ENCODE measurements at regions not wholly inside any gene's neighbourhood (a gene's known extent, or its start where the extent isn't known, plus 50 kb on each side); places are given as distances from the start of the nearest gene placed in this dataset.
A peak's percentile ranks its signal among the peaks of the same experiment; 100 is the strongest.

DNA sequence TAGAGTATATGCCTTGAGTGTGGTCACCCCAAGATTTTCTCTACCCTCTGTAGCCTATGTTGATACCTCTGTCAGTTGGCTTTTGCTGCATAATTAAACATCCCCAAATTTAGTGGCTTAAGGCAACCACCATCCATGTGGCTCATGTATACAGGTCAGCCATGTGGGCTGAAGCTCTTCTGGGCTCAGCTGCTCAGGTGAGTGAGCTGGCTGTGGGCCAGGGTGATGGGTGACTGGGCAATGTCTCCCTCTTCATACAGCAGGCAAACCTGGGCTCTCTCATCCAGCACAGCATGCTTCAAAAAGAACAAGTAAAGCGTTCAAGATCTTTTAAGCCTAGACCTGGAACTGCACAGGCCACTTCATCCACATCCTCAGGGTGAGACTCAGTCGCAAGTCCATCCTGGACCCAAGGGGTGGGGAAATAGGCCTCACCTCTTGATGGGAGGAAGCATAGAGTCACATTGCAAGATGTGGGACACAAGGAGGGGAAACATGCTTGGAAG lies 188.2 kb upstream of the TAS2R1 start:
- Histone ChIP-seq H2AFZ (replicated peaks; ENCODE audit: low read length, poor library complexity) (no peak overlapping the region), H3K9me3 (ENCODE audit: control insufficient read depth, insufficient read depth, low read length) (no peaks in the 10 kb centered on the region), H3K79me1 (ENCODE audit: low read depth in 1 of 2, low read length in 2 of 2) (no peaks in the 10 kb centered on the region), H3K36me3 (ENCODE audit: control insufficient read depth, insufficient read depth, low read length) (no peaks in the 10 kb centered on the region), H3K4me1 (ENCODE audit: control insufficient read depth, insufficient read depth, low read length) (no peaks in the 10 kb centered on the region), H3K27ac (ENCODE audit: insufficient read depth, low read length) (no peak overlapping the region), H3K27me3 (ENCODE audit: control insufficient read depth, insufficient read depth, low read length) (peaks cover 2% of the 10 kb centered on the region; the same call in 1 of the 2 replicates), H4K8ac (ENCODE audit: low read depth in 2 of 2, low read length in 2 of 2) (no peak overlapping the region), H4K20me1 (ENCODE audit: insufficient read depth, low read length) (no peaks in the 10 kb centered on the region), H3K9ac (ENCODE audit: low read depth, low read length) (no peak overlapping the region), H3K23ac (ENCODE audit: low read depth, low read length) (no peak overlapping the region), H2BK5ac (ENCODE audit: low read depth, low read length, poor library complexity, severe bottlenecking) (no peak overlapping the region), H3K9me1 (ENCODE audit: insufficient read depth, low read length) (no peaks in the 10 kb centered on the region), H3K4ac (ENCODE audit: low read depth, low read length) (no peak overlapping the region), H4K5ac (ENCODE audit: low read depth, low read length) (no peak overlapping the region), H3K18ac (ENCODE audit: low read depth, low read length) (no peak overlapping the region), H2AK5ac (ENCODE audit: low read depth, low read length) (no peak overlapping the region), H3K14ac (replicated peaks; ENCODE audit: low read depth, low read length) (0 out of 2 replicates have a peak overlapping the region, but pooled peaks have one; percentile 15), H3K4me2 (ENCODE audit: low read depth, low read length) (no peak overlapping the region), H2AK9ac (replicated peaks; ENCODE audit: low read depth, low read length, poor library complexity) (no peak overlapping the region), H2BK20ac (ENCODE audit: low read depth, low read length) (no peak overlapping the region), H2BK15ac (ENCODE audit: low read depth, low read length) (no peak overlapping the region), H3K4me3 (ENCODE audit: insufficient read depth, low read depth, low read length) (no peak overlapping the region), H3K56ac (ENCODE audit: extremely low read depth, insufficient read depth, low read length) (no peak overlapping the region), H2BK120ac (ENCODE audit: low read depth, low read length) (no peak overlapping the region), H4K91ac (ENCODE audit: insufficient read depth, low read depth, low read length) (no peak overlapping the region)
- dilution Hi-C loops (cut with HindIII; ENCODE audit: low sequenced_read_pairs, unreplicated experiment): no loop called here
- ATAC-seq (ENCODE audit: low read depth) (no peak), DNase-seq (no peak)
- POLR2A ChIA-PET (ENCODE audit: unreplicated experiment): no interaction called here
- intact Hi-C loops (cut with micrococcal nuclease): no loop called here
- no CpG with 5 or more reads among the region's 2 CpGs for WGBS, 2 experiments (ENCODE audit: extremely low coverage in 2 of 2, insufficient read length in 1 of 2)
- no peak for TF ChIP-seq RAD21 (IDR thresholded peaks at IDR 0.05; ENCODE audit: low read length)
- no peak for TF ChIP-seq MXI1 (IDR thresholded peaks at IDR 0.05; ENCODE audit: borderline replicate concordance, low read depth, low read length)
- TF ChIP-seq FOS (IDR thresholded peaks at IDR 0.05; ENCODE audit: low read depth, low read length): no peak
- TF ChIP-seq MAZ (IDR thresholded peaks at IDR 0.05; ENCODE audit: borderline replicate concordance, low read depth, low read length): no peak
- TF ChIP-seq, protein P1, sequence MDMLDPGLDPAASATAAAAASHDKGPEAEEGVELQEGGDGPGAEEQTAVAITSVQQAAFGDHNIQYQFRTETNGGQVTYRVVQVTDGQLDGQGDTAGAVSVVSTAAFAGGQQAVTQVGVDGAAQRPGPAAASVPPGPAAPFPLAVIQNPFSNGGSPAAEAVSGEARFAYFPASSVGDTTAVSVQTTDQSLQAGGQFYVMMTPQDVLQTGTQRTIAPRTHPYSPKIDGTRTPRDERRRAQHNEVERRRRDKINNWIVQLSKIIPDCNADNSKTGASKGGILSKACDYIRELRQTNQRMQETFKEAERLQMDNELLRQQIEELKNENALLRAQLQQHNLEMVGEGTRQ (IDR thresholded peaks at IDR 0.05; ENCODE audit: low read depth, low read length): no peak
- TF ChIP-seq POLR2A (IDR thresholded peaks at IDR 0.05; ENCODE audit: low read depth, low read length): no peak
- TF ChIP-seq RCOR1 (IDR thresholded peaks at IDR 0.05; ENCODE audit: insufficient replicate concordance, low read length): no peak
- no peak for TF ChIP-seq CEBPB (IDR thresholded peaks at IDR 0.05; ENCODE audit: low read depth, low read length)
- TF ChIP-seq BHLHE40 (IDR thresholded peaks at IDR 0.05; ENCODE audit: low read depth, low read length): no peak
- no peak for TF ChIP-seq RFX5 (IDR thresholded peaks at IDR 0.05; ENCODE audit: low read depth, low read length)
- no peak for TF ChIP-seq SMC3 (IDR thresholded peaks at IDR 0.05; ENCODE audit: low read depth, low read length)
- TF ChIP-seq, protein P2, sequence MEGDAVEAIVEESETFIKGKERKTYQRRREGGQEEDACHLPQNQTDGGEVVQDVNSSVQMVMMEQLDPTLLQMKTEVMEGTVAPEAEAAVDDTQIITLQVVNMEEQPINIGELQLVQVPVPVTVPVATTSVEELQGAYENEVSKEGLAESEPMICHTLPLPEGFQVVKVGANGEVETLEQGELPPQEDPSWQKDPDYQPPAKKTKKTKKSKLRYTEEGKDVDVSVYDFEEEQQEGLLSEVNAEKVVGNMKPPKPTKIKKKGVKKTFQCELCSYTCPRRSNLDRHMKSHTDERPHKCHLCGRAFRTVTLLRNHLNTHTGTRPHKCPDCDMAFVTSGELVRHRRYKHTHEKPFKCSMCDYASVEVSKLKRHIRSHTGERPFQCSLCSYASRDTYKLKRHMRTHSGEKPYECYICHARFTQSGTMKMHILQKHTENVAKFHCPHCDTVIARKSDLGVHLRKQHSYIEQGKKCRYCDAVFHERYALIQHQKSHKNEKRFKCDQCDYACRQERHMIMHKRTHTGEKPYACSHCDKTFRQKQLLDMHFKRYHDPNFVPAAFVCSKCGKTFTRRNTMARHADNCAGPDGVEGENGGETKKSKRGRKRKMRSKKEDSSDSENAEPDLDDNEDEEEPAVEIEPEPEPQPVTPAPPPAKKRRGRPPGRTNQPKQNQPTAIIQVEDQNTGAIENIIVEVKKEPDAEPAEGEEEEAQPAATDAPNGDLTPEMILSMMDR (conservative IDR thresholded peaks at IDR 0.05; ENCODE audit: low read depth, low read length): no peak
- no peak for TF ChIP-seq MAFK (IDR thresholded peaks at IDR 0.05; ENCODE audit: low read depth, low read length)
- TF ChIP-seq, protein P3, sequence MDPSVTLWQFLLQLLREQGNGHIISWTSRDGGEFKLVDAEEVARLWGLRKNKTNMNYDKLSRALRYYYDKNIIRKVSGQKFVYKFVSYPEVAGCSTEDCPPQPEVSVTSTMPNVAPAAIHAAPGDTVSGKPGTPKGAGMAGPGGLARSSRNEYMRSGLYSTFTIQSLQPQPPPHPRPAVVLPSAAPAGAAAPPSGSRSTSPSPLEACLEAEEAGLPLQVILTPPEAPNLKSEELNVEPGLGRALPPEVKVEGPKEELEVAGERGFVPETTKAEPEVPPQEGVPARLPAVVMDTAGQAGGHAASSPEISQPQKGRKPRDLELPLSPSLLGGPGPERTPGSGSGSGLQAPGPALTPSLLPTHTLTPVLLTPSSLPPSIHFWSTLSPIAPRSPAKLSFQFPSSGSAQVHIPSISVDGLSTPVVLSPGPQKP (IDR thresholded peaks at IDR 0.05; ENCODE audit: borderline replicate concordance, low read depth, low read length): no peak
- no peak for TF ChIP-seq NFE2L2 (IDR thresholded peaks at IDR 0.05; ENCODE audit: low read depth, low read length)
- no peak for TF ChIP-seq CHD1 (IDR thresholded peaks at IDR 0.05; ENCODE audit: low read depth, low read length)
- CTCF ChIA-PET: no interaction called here
- no TSS peak for BruUV-seq (replicated peaks)
- in situ Hi-C loops (cut with MboI; ENCODE audit: low sequenced_read_pairs): no loop called here

Data from IMR-90 (cell line).